GM12864 (cell line): ENCODE measurements at regions not wholly inside any gene's neighbourhood (a gene's known extent, or its start where the extent isn't known, plus 50 kb on each side); places are given as distances from the start of the nearest gene placed in this dataset.

Source experiments
- DNase-seq: peaks from one replicate; pipeline ENCODE4 v3.0.0-alpha.2; 2011; ENCODE audit warnings: low read depth
- H3K4me3 ChIP-seq: 2 replicates; pipeline ENCODE4 v1.5.1; 2011; ENCODE audit warnings: mild to moderate bottlenecking, low read depth, low read length, control low read depth
- TF ChIP-seq, protein P1 (sequence below): IDR thresholded peaks from 2 replicates; pipeline ENCODE4 v1.5.1; 2011; ENCODE audit warnings: low read depth, mild to moderate bottlenecking, moderate library complexity, low read length, control low read depth, inconsistent platforms; ENCODE audit errors: missing control alignments

DNA sequence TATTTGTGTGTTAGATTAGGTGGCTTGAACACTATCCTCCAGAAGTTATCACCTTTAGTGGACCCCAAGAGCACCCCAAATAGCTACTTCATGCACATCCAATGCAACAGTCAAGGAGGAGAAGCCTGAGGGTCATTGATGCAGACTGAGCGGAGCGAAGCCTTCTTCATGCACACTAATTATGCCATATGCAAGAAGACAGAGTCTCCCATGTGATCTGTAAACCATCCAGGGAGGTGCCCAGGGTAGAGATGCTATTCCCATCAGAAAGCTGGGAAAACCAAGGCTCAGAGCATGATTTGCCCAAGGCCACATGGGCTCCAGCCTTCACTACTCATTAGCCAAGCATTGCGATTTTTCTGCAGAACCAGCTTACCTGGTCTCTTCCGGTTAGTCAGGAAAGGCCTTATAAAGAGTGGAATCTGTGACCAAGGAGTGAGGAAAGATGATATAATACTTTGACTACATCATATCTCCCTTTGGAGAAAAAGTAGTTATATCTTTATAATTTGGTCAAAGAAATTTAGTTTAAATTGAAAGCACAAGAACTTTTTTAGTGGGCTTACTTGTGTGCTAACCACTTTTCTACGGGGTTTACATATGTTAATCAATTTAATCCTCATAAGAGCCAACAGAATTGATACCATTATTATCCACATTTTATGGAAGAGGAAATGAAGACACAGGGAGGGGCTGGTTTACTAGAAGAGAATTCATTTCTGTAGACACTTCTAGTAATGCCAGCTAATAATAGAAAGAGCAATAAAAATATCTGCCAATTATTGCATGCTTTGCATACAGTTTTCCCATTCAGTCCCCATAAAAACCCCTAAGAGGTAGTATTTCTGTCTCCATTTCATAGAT is 220.0 kb downstream of the ESM1 start:
- TF ChIP-seq, protein P1, sequence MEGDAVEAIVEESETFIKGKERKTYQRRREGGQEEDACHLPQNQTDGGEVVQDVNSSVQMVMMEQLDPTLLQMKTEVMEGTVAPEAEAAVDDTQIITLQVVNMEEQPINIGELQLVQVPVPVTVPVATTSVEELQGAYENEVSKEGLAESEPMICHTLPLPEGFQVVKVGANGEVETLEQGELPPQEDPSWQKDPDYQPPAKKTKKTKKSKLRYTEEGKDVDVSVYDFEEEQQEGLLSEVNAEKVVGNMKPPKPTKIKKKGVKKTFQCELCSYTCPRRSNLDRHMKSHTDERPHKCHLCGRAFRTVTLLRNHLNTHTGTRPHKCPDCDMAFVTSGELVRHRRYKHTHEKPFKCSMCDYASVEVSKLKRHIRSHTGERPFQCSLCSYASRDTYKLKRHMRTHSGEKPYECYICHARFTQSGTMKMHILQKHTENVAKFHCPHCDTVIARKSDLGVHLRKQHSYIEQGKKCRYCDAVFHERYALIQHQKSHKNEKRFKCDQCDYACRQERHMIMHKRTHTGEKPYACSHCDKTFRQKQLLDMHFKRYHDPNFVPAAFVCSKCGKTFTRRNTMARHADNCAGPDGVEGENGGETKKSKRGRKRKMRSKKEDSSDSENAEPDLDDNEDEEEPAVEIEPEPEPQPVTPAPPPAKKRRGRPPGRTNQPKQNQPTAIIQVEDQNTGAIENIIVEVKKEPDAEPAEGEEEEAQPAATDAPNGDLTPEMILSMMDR: no peak
- no peak overlapping the region for H3K4me3 ChIP-seq
- DNase-seq: no peak

DNA sequence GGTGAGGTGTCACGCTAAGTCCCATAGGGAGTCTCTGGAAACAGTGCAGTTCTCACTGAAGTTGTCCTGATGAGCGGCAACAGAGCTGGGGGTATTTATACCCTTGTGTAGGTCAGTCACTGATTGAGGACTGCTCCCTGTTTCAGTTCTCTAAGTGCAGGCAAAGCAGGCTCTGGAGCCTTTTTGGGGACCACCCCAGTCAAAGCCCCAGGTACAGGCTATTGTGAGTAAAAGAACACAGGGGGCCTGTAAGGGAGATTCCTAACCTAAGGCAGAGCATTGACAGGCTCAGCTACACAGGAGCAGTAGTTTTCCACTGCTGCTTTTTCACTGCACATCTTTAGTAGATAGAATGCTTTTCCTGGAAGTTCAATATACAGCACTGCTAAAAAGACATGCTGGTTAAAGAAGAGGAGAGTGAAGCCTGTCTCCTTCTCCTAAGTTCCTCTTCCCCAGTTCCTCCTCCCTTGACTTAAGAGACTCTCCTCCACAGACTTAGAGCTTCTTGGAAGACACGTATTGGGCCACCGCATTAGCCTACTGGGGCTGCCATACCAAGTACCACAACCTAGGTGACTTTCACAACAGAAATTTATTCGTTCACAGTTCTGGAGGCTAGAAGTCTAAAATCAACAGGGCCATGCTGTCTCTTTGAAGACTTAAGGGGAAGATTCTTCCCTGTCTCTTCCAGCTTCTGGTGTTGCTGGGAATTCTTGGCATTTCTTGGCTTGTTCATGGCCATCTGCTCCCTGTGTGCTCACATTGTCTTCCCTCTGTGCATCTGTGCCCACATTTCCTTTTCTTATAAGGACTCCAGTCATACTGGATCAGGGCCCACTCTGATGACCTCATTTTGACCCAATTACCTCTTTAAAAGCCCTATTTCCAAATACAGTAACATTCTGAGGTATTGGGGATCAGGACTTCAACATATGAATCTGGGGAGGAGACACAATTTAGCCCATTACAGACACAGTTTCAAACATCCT is 221.0 kb downstream of the ESM1 start:
- no peak for DNase-seq
- no peak overlapping the region for H3K4me3 ChIP-seq
- TF ChIP-seq, protein P1: no peak

DNA sequence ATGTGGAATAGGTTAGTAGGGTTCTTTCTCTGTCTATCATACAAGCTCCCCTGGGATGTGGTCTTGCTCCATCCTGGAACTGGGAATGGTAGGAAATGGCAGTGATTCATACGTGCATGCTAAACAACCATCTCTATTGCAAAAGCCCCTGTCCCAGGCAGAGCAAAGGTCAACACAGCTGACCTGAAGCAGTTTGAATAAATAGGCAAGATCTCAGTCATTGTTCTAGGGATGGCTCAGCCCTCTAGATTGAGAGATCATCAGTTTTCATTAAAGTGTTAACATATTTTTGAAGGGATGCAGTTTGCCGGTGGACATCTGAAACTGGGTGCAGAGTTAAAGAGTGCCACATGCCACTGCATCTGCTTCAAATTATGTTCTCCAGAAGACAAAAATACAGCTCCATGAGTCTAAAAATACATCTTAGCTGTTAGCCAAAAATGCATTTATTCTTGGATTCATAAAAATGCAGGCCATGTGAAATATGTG is 224.1 kb downstream of the ESM1 start:
- no peak for DNase-seq
- H3K4me3 ChIP-seq: no peak overlapping the region
- TF ChIP-seq, protein P1: no peak

DNA sequence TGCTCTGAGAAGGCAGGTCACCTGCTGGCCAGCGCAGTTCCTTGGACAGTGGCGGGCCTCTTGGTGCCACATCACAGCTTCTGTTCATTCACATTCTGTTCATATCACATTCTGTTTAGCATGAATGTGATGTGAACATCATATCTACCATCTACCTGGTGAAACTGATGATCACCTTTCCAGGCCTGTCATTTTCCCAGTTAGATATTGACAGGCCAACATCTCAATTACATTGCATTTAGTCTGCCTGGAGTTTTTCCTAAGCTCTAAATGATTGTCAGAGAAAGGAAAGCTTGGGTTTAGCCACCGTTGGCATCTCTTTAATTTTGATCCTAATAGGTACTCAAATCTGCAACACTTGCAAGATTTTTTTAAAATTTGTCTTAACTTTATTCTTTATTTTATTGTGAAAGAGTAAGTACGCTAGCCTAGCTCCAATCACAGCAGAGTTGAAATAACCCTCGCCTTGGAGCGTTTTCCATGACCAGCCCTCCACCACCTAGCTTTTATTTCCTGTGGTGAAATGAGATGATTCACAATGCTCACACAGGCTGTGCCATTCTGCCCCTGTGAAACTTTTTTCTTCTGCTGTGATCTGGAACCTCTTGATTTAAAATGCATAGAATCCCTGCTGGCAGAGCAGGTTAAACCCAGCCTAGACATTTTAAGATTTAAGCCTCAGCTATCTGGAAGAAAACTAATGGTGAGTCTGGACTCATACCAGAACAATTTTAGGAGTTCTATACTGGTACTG is 225.0 kb downstream of the ESM1 start:
- H3K4me3 ChIP-seq: no peak overlapping the region
- TF ChIP-seq, protein P1: no peak
- no peak for DNase-seq

DNA sequence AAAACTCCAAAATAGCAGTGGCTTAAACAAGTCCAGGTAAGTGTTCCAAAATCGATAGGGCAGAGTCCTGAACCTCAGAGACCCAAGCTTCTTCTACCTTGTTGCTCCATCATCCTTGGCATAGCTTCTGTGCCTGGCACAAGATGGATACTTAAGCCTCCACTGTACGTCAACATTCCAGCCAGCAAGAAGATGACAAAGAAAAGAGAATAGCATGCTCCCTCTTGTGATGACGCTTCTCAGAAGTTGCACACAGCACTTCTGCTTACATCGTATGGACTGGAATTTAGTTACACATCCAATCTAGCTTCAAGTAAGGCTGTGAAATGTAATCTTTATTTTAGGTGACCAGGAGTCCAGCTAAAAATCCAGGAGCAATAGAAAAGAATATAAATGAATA is 227.4 kb downstream of the ESM1 start:
- H3K4me3 ChIP-seq: no peak overlapping the region
- no peak for DNase-seq
- TF ChIP-seq, protein P1: no peak

DNA sequence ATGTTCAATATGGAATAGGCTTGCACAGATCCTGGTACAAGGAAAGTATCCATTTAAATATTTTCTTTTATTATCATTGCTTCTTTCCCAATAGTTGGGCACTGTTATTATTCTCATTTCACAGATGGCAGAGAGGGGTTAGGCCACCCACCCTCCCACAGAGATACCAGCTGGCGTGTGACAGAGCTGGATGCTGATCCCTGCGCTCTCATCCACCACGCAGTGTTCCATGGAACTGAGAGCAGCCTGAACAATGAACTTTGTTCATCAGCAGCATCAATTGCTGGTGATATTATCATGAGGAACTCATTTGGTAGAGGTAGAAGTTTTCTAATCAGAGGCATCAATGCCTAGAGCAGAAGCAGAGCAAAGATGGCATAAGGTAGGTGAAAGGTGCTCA is 227.9 kb downstream of the ESM1 start:
- no peak for DNase-seq
- TF ChIP-seq, protein P1: no peak
- H3K4me3 ChIP-seq: no peak overlapping the region
